ENCODE measurements at regions not wholly inside any gene's neighbourhood (a gene's known extent, or its start where the extent isn't known, plus 50 kb on each side); places are given as distances from the start of the nearest gene placed in this dataset.

- TF ChIP-seq FOXP4 (CRISPR knock-in tag; IDR thresholded peaks at IDR 0.05) (peak; percentile 34; the same call in 1 of the 2 replicates), REST (IDR thresholded peaks at IDR 0.05; ENCODE audit: borderline replicate concordance in 1 of 2, low read depth in 1 of 2, low read length in 2 of 2) (no peak), ARID5B (CRISPR knock-in tag; IDR thresholded peaks at IDR 0.05) (no peak), PATZ1 (CRISPR knock-in tag; IDR thresholded peaks at IDR 0.05) (peak; percentile 14; the same call in 1 of the 2 replicates), ZNF230 (CRISPR knock-in tag; IDR thresholded peaks at IDR 0.05) (no peak), MEF2D (CRISPR knock-in tag; IDR thresholded peaks at IDR 0.05) (peak; percentile 49; the same call in 1 of the 2 replicates), MYPOP (CRISPR knock-in tag; IDR thresholded peaks at IDR 0.05) (no peak; the same call in 1 of the 2 replicates), GRHL1 (CRISPR knock-in tag; conservative IDR thresholded peaks at IDR 0.05) (no peak), ZNF619 (CRISPR knock-in tag; IDR thresholded peaks at IDR 0.05) (0 out of 2 replicates have a peak, but pooled peaks have one; percentile 14), GATA4 (IDR thresholded peaks at IDR 0.05; ENCODE audit: borderline replicate concordance, low read depth) (no peak), TOE1 (CRISPR knock-in tag; IDR thresholded peaks at IDR 0.05) (peak; percentile 15; the same call in 1 of the 2 replicates), NRL (CRISPR knock-in tag; IDR thresholded peaks at IDR 0.05; ENCODE audit: borderline replicate concordance) (peak; percentile 44; the same call in 1 of the 2 replicates)
These were observed 96.5 kb upstream of the SERTAD2 start (continued) for GRCh38 chr2:64750001-64750816.

Data from HepG2 (cell line).